ENCODE measurements at regions not wholly inside any gene's neighbourhood (a gene's known extent, or its start where the extent isn't known, plus 50 kb on each side); places are given as distances from the start of the nearest gene placed in this dataset.

GRCh38 chr3:21169948-21170347 lies 581.1 kb downstream of the ZNF385D start:
- Histone ChIP-seq H2AFZ (ENCODE audit: insufficient read depth, low read length, poor library complexity) (no peak overlapping the region), H3K9me3 (ENCODE audit: insufficient read depth, low read depth, low read length) (no peaks in the 10 kb centered on the region), H3K27ac (ENCODE audit: low read depth, low read length) (no peak overlapping the region), H3K23ac (ENCODE audit: low read length) (no peak overlapping the region), H3K4me1 (ENCODE audit: control insufficient read depth in 1 of 2, insufficient read depth in 2 of 2, low read length in 2 of 2) (no peaks in the 10 kb centered on the region), H2BK5ac (ENCODE audit: low read depth, low read length, poor library complexity) (no peak overlapping the region), H3K4ac (ENCODE audit: low read depth, low read length) (no peak overlapping the region), H3K79me1 (ENCODE audit: low read length) (no peaks in the 10 kb centered on the region), H3K14ac (ENCODE audit: low read length) (no peak overlapping the region), H4K91ac (ENCODE audit: low read depth, low read length) (no peak overlapping the region), H2BK12ac (ENCODE audit: low read length) (no peak overlapping the region), H4K8ac (ENCODE audit: low read depth, low read length) (no peak overlapping the region), H2AK5ac (ENCODE audit: low read length) (no peak overlapping the region), H3K18ac (ENCODE audit: low read length) (no peak overlapping the region), H2BK120ac (ENCODE audit: insufficient read depth, low read length, poor library complexity) (no peak overlapping the region), H3K79me2 (ENCODE audit: control insufficient read depth, insufficient read depth, low read length, poor library complexity) (no peaks in the 10 kb centered on the region), H3K4me3 (ENCODE audit: low read depth, low read length) (no peak overlapping the region), H3K27me3 (ENCODE audit: insufficient read depth, low read length) (no peaks in the 10 kb centered on the region), H3K4me2 (ENCODE audit: low read length) (no peak overlapping the region), H4K12ac (ENCODE audit: low read depth, low read length) (no peak overlapping the region), H3K36me3 (ENCODE audit: control insufficient read depth in 1 of 2, insufficient read depth in 2 of 2, low read length in 2 of 2) (no peaks in the 10 kb centered on the region), H3K9ac (ENCODE audit: low read length) (no peak overlapping the region)
- WGBS (ENCODE audit: extremely low coverage, insufficient coverage, insufficient read length): no CpG with 5 or more reads among the region's 3 CpGs
- DNase-seq: no peak

- no peak for DNase-seq
- Histone ChIP-seq H2AFZ (ENCODE audit: insufficient read depth, low read length, poor library complexity) (no peak overlapping the region), H2BK5ac (ENCODE audit: low read depth, low read length, poor library complexity) (no peak overlapping the region), H3K27ac (ENCODE audit: low read depth, low read length) (no peak overlapping the region), H3K4me1 (ENCODE audit: control insufficient read depth in 1 of 2, insufficient read depth in 2 of 2, low read length in 2 of 2) (no peaks in the 10 kb centered on the region), H2BK120ac (ENCODE audit: insufficient read depth, low read length, poor library complexity) (no peak overlapping the region), H3K79me2 (ENCODE audit: control insufficient read depth, insufficient read depth, low read length, poor library complexity) (no peaks in the 10 kb centered on the region), H3K9me3 (ENCODE audit: insufficient read depth, low read depth, low read length) (no peaks in the 10 kb centered on the region), H3K79me1 (ENCODE audit: low read length) (no peaks in the 10 kb centered on the region), H3K4me2 (ENCODE audit: low read length) (no peak overlapping the region), H3K4ac (ENCODE audit: low read depth, low read length) (no peak overlapping the region), H2AK5ac (ENCODE audit: low read length) (no peak overlapping the region), H3K18ac (ENCODE audit: low read length) (no peak overlapping the region), H3K36me3 (ENCODE audit: control insufficient read depth in 1 of 2, insufficient read depth in 2 of 2, low read length in 2 of 2) (no peaks in the 10 kb centered on the region), H3K9ac (ENCODE audit: low read length) (no peak overlapping the region), H2BK12ac (ENCODE audit: low read length) (no peak overlapping the region), H4K8ac (ENCODE audit: low read depth, low read length) (no peak overlapping the region), H3K4me3 (ENCODE audit: low read depth, low read length) (no peak overlapping the region), H4K12ac (ENCODE audit: low read depth, low read length) (no peak overlapping the region), H3K27me3 (ENCODE audit: insufficient read depth, low read length) (no peaks in the 10 kb centered on the region), H3K23ac (ENCODE audit: low read length) (no peak overlapping the region), H4K91ac (ENCODE audit: low read depth, low read length) (no peak overlapping the region), H3K14ac (ENCODE audit: low read length) (no peak overlapping the region)
- no CpG with 5 or more reads among the region's 2 CpGs for WGBS (ENCODE audit: extremely low coverage, insufficient coverage, insufficient read length)
Measured at GRCh38 chr3:21168471-21168870, 582.5 kb downstream of the ZNF385D start.

- no peak overlapping the region for H3K14ac ChIP-seq (ENCODE audit: low read length)
- no peak for DNase-seq
- no peak overlapping the region for H3K4ac ChIP-seq (ENCODE audit: low read depth, low read length)
- H2BK12ac ChIP-seq (ENCODE audit: low read length): no peak overlapping the region
- no peak overlapping the region for H3K4me3 ChIP-seq (ENCODE audit: low read depth, low read length)
- H3K18ac ChIP-seq (ENCODE audit: low read length): no peak overlapping the region
- no peaks in the 10 kb centered on the region for H3K27me3 ChIP-seq (ENCODE audit: insufficient read depth, low read length)
- no peaks in the 10 kb centered on the region for H3K4me1 ChIP-seq (ENCODE audit: control insufficient read depth in 1 of 2, insufficient read depth in 2 of 2, low read length in 2 of 2)
- WGBS (ENCODE audit: extremely low coverage, insufficient coverage, insufficient read length): no CpG with 5 or more reads among the region's 3 CpGs
- no peak overlapping the region for H4K12ac ChIP-seq (ENCODE audit: low read depth, low read length)
- no peak overlapping the region for H4K91ac ChIP-seq (ENCODE audit: low read depth, low read length)
- H3K9ac ChIP-seq (ENCODE audit: low read length): no peak overlapping the region
- H2AK5ac ChIP-seq (ENCODE audit: low read length): no peak overlapping the region
- H3K4me2 ChIP-seq (ENCODE audit: low read length): no peak overlapping the region
- no peak overlapping the region for H2BK120ac ChIP-seq (ENCODE audit: insufficient read depth, low read length, poor library complexity)
- no peaks in the 10 kb centered on the region for H3K79me2 ChIP-seq (ENCODE audit: control insufficient read depth, insufficient read depth, low read length, poor library complexity)
- H3K23ac ChIP-seq (ENCODE audit: low read length): no peak overlapping the region
- no peak overlapping the region for H2BK5ac ChIP-seq (ENCODE audit: low read depth, low read length, poor library complexity)
- H3K9me3 ChIP-seq (ENCODE audit: insufficient read depth, low read depth, low read length): no peaks in the 10 kb centered on the region
- no peaks in the 10 kb centered on the region for H3K36me3 ChIP-seq (ENCODE audit: control insufficient read depth in 1 of 2, insufficient read depth in 2 of 2, low read length in 2 of 2)
- H4K8ac ChIP-seq (ENCODE audit: low read depth, low read length): no peak overlapping the region
- no peaks in the 10 kb centered on the region for H3K79me1 ChIP-seq (ENCODE audit: low read length)
- no peak overlapping the region for H2AFZ ChIP-seq (ENCODE audit: insufficient read depth, low read length, poor library complexity)
- no peak overlapping the region for H3K27ac ChIP-seq (ENCODE audit: low read depth, low read length)
Measured at GRCh38 chr3:21163956-21164355, 587.1 kb downstream of the ZNF385D start.

- no peak overlapping the region for H3K9ac ChIP-seq (ENCODE audit: low read length)
- H2AFZ ChIP-seq (ENCODE audit: insufficient read depth, low read length, poor library complexity): no peak overlapping the region
- no peaks in the 10 kb centered on the region for H3K36me3 ChIP-seq (ENCODE audit: control insufficient read depth in 1 of 2, insufficient read depth in 2 of 2, low read length in 2 of 2)
- no peak overlapping the region for H3K4ac ChIP-seq (ENCODE audit: low read depth, low read length)
- no peak overlapping the region for H3K27ac ChIP-seq (ENCODE audit: low read depth, low read length)
- H3K79me2 ChIP-seq (ENCODE audit: control insufficient read depth, insufficient read depth, low read length, poor library complexity): no peaks in the 10 kb centered on the region
- H4K91ac ChIP-seq (ENCODE audit: low read depth, low read length): no peak overlapping the region
- no peaks in the 10 kb centered on the region for H3K9me3 ChIP-seq (ENCODE audit: insufficient read depth, low read depth, low read length)
- H2BK12ac ChIP-seq (ENCODE audit: low read length): no peak overlapping the region
- no peak overlapping the region for H3K23ac ChIP-seq (ENCODE audit: low read length)
- no peak overlapping the region for H4K12ac ChIP-seq (ENCODE audit: low read depth, low read length)
- no peak overlapping the region for H4K8ac ChIP-seq (ENCODE audit: low read depth, low read length)
- no CpG with 5 or more reads among the region's 2 CpGs for WGBS (ENCODE audit: extremely low coverage, insufficient coverage, insufficient read length)
- no peaks in the 10 kb centered on the region for H3K27me3 ChIP-seq (ENCODE audit: insufficient read depth, low read length)
- H3K4me2 ChIP-seq (ENCODE audit: low read length): no peak overlapping the region
- no peak overlapping the region for H3K14ac ChIP-seq (ENCODE audit: low read length)
- no peaks in the 10 kb centered on the region for H3K4me1 ChIP-seq (ENCODE audit: control insufficient read depth in 1 of 2, insufficient read depth in 2 of 2, low read length in 2 of 2)
- H3K18ac ChIP-seq (ENCODE audit: low read length): no peak overlapping the region
- no peak overlapping the region for H2BK120ac ChIP-seq (ENCODE audit: insufficient read depth, low read length, poor library complexity)
- H3K4me3 ChIP-seq (ENCODE audit: low read depth, low read length): no peak overlapping the region
- no peak overlapping the region for H2BK5ac ChIP-seq (ENCODE audit: low read depth, low read length, poor library complexity)
- no peaks in the 10 kb centered on the region for H3K79me1 ChIP-seq (ENCODE audit: low read length)
- no peak for DNase-seq
- no peak overlapping the region for H2AK5ac ChIP-seq (ENCODE audit: low read length)
Measured at GRCh38 chr3:21159543-21159906, 591.5 kb downstream of the ZNF385D start.

All from trophoblast cell (in vitro differentiated cells and primary cell).